ENCODE measurements at regions not wholly inside any gene's neighbourhood (a gene's known extent, or its start where the extent isn't known, plus 50 kb on each side); places are given as distances from the start of the nearest gene placed in this dataset.
A peak's percentile ranks its signal among the peaks of the same experiment; 100 is the strongest.
"Not testable (repeated sequence)": the region's sequence is repeated elsewhere in the genome, so short reads cannot be mapped to it uniquely, and the experiment has no call there.

- no peak for FAIRE-seq
Observed at GRCh38 chr5:12214267-12215015, 310.2 kb upstream of the CTNND2 start.

- no peak for FAIRE-seq
Observed at GRCh38 chr5:12208366-12209100, 304.3 kb upstream of the CTNND2 start.

DNA sequence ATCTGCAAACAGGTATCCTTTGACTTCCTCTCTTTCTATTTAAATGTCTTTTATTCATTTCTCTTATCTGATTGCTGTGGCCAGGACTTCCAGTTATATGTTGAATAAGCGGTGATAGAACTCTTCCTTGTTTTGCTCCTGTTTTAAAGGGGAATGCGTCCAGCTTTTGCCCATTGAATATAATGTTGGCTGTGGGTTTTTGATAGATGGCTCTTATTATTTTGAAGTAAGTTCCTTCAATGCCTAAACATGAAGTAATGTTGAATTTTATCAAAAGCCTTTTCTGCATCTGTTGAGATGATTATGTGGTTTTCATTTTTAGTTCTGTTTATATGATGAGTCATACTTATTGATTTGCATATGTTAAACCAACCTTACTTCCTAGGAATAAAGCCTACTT, 300.5 kb upstream of the CTNND2 start:
- no peak for FAIRE-seq

- FAIRE-seq, result no peak
Observed at GRCh38 chr5:12193536-12193935, 289.3 kb upstream of the CTNND2 start.

GRCh38 chr5:12183003-12183402, 278.8 kb upstream of the CTNND2 start:
- no peak for FAIRE-seq

DNA sequence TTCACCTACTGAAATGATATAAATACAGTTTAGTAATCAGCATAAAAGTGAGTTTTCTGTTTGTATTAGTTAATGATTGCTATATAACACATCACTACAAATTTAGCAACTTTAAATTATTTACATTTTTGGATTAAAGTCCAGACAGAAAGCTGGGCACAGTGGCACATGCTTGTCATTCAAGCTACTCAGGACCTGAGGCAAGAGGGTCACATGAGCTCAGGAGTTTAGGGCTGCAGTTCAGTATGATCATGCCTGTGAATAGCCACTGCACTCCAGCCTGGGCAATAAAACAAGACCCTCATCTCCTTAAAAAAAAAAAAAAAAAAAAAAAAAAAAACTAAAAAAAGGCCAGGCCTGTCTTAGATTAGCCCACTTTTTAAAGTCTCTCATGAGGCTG, 273.6 kb upstream of the CTNND2 start:
- no peak for FAIRE-seq

DNA sequence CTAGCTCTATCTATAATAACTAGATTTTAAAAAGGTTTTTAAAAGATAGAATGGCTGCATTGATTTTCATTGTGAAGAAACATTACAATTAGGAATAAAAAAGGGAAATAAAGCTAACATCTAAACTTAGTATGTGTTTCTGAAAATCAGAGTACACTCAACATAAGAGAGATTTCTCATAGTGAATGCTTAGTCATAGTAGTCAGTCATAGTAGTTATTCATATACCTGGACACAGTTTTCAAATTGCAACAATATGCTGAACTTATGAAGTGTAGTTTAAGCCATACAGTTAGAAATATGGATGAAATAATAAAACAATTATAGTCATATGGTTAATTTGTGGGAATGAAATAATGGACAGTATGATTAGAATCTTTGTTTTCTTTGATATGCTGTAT, 273.0 kb upstream of the CTNND2 start:
- no peak for FAIRE-seq

DNA sequence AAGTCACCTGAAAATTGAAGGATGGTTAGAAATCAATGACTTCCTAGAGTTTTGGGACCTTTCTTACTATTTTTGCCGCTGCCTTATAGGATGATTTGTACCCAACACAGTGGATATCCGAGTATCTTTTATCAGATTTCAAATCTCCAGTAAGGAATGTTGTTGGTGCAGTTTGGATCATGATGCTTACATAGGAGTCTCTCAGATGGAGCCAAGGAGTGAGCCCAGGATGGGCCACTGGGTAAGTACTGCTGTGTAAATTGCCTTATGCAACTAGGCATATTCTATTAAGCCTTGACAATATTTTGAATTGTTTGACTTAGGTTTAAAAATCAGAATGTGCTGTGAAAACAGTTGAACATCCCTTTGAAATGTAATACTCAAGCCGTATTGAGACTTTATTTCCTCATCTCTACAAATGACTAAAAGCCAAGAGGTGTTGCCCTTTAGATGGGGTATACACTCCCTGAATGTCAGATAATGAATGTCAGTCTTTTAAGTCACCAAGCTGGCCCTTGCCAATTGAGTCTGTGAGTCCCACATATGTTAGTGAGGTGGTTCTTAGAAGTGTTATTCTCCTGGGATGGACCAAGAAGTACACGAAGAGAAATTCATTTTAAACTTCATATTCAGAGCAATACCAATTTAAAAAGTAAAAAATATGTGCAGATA, 271.8 kb upstream of the CTNND2 start:
- no peak for FAIRE-seq

GRCh38 chr5:12174734-12175133, 270.5 kb upstream of the CTNND2 start:
- FAIRE-seq, result no peak

DNA sequence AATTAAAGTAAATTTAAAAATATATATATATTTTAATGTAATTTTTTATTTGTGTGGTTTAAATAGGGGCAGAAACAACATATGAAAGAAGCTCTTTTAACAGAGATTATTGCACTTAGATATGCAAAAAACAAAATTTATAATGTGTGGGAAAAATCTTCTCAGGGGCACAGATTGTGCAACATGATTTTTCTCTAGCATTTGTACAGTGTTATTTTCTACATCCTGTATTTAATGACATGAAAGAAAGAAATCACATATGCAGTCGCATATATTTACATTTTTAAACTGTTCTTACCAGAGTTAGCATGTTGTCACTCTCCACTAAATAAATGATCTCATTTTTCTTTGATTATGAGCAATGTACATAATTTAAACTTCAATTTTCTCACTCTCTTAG, 265.3 kb upstream of the CTNND2 start:
- FAIRE-seq, result no peak

- no peak for FAIRE-seq
Observed at GRCh38 chr5:12162863-12163262, 258.6 kb upstream of the CTNND2 start.

DNA sequence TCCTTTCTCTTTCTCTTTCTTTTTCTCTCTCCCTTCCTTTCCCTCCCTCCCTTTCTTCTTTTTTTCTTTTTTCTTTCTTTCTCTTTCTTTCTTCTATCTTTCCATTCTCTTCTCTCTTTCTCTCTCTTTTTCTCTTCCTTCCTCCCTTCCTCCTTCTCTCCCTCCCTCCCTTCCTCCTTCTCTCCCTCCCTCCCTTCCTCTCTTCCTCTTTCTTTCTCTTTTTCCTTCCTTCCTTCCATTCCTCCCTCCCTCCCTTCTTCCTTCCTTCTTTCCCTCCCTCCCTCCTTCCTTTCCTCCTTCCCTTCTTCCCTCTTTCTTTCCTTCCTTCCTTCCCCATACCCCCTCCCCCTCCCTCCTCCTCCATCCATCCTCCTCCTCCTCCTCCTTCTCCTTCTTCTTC, 243.3 kb upstream of the CTNND2 start:
- no peak for FAIRE-seq

DNA sequence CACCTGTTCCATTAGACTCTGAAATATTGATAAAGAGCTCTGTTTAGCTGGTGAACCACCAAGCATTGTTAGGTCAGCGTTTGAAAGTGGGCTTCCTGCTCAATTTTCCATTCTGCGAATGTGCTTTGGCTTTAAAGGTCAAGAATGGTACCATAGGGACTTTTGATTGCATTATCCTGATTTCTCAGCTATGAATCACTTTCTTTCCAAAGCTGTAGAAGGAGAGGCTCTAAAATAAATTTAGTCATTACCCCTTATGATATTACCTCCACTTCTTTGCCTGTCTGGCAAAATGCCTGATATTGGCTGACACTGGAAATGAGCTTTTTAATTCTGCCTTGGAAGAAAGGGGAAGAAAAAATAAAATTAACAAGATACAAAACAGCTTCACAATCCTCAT, 237.2 kb upstream of the CTNND2 start:
- FAIRE-seq, result no peak

GRCh38 chr5:12133520-12133919, 229.3 kb upstream of the CTNND2 start:
- no peak for FAIRE-seq

GRCh38 chr5:12131020-12131419, 226.8 kb upstream of the CTNND2 start:
- FAIRE-seq, result not testable (repeated sequence)

DNA sequence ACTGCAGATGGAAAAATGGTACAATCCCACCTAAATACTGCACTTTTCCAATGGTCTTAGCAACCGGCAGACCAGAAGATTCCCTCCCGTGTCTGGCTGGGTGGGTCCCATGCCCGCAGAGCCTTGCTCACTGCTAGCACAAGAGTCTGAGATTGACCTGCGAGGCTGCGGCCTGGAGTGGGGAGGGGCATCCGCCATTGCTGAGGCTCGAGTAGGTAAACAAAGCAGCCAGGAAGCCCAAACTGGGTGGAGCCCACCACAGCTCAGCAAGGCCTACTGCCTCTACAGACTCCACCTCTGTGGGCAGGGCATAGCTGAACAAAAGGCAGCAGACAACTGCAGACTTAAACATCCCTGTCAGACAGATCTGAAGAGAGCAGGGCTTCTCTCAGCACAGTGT, 221.6 kb upstream of the CTNND2 start:
- no peak for FAIRE-seq

DNA sequence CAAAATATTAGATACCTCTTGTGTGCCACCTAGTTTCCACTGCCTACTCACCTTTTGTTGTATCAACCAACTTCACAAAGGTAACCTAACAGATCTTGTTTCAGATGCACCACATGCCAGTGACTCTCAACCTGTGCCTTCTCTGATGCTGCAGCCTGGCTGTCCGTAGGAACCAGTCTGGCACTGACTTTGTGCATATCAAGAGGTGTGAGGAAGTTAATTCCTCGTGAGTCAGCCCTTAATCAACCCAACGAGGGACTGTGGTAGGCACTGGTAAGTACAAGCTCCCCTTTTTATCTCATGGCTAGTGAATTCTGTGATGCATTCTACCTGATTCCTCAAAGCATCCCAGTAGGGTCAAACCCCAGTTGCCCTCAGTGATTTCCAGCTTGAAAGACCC, 215.4 kb upstream of the CTNND2 start:
- FAIRE-seq, result no peak

DNA sequence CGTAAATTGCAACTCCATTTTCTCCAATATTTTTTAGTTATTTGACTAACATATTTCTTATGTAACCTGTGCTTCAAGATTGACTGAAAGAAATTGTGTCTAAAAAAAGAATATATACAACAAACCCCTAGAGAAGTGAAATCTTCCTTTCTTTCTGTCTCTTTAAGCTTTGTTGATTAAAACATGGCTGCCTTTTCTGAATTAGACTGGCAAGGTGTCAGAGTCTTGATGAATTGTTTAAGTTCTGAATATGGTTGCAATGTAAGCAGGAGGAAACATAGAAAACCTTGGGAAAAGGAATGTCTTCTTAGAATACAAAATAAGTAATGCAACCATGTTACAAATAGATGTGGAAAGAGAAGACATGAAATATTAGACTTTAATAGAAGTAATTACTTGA, 209.8 kb upstream of the CTNND2 start:
- FAIRE-seq, result no peak

GRCh38 chr5:12113062-12113461, 208.8 kb upstream of the CTNND2 start:
- no peak for FAIRE-seq

- FAIRE-seq, result peak; percentile 91
Observed at GRCh38 chr5:12111261-12111660, 207.0 kb upstream of the CTNND2 start.

- FAIRE-seq, result no peak
Observed at GRCh38 chr5:12110629-12111028, 206.4 kb upstream of the CTNND2 start.

GRCh38 chr5:12109075-12109688, 204.9 kb upstream of the CTNND2 start:
- no peak for FAIRE-seq

- FAIRE-seq, result no peak
Observed at GRCh38 chr5:12102151-12102550, 197.9 kb upstream of the CTNND2 start.

DNA sequence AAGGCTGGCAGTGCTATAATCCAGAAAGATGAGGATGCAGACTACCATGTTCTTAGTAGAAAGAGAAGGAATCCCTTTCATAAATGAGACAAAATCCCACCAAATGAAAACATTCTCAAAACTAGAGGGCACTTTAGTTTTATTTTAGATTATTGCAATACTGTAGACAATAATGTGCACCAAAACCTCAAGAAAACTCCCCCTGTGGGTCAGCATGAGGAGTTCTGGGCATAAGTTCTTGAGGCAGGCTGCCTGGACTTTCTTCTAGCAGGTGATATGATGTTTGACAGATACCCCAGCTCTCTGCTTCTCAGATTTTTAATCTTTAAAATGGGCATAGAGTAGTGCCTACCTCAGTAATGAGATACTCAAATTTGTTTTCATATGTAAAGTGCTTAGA, 196.3 kb upstream of the CTNND2 start:
- no peak for FAIRE-seq

Measured in colon (tissue), 2 donors.